ENCODE measurements at regions not wholly inside any gene's neighbourhood (a gene's known extent, or its start where the extent isn't known, plus 50 kb on each side); places are given as distances from the start of the nearest gene placed in this dataset.

- intact Hi-C loops (cut with DNase I; ENCODE audit: low total_unique reads): no loop called here
- H3K4me3 ChIP-seq: no peak overlapping the region
- TF ChIP-seq CTCF (IDR thresholded peaks at IDR 0.05) (no peak), POLR2A (IDR thresholded peaks at IDR 0.05) (no peak)
- H3K36me3 ChIP-seq: no peaks in the 10 kb centered on the region
- no peak overlapping the region for H3K27ac ChIP-seq
- H3K9me3 ChIP-seq: no peaks in the 10 kb centered on the region
- DNase-seq: no peak
- H3K27me3 ChIP-seq: no peaks in the 10 kb centered on the region
- no peaks in the 10 kb centered on the region for H3K4me1 ChIP-seq
These were observed 263.2 kb downstream of the TECRL start for GRCh38 chr4:64146030-64146429.

GRCh38 chr4:64144994-64145393 lies 264.3 kb downstream of the TECRL start:
- no peaks in the 10 kb centered on the region for H3K9me3 ChIP-seq
- intact Hi-C loops (cut with DNase I; ENCODE audit: low total_unique reads): no loop called here
- peak in 1 of 2 donors; percentile 33 for DNase-seq
- H3K27ac ChIP-seq: no peak overlapping the region
- no peak overlapping the region for H3K4me3 ChIP-seq
- H3K27me3 ChIP-seq: no peaks in the 10 kb centered on the region
- no peaks in the 10 kb centered on the region for H3K4me1 ChIP-seq
- TF ChIP-seq POLR2A (IDR thresholded peaks at IDR 0.05) (no peak), CTCF (IDR thresholded peaks at IDR 0.05) (no peak)
- H3K36me3 ChIP-seq: no peaks in the 10 kb centered on the region

- TF ChIP-seq POLR2A (IDR thresholded peaks at IDR 0.05) (no peak), CTCF (IDR thresholded peaks at IDR 0.05) (no peak)
- H3K36me3 ChIP-seq: no peaks in the 10 kb centered on the region
- H3K9me3 ChIP-seq: no peaks in the 10 kb centered on the region
- no peaks in the 10 kb centered on the region for H3K27me3 ChIP-seq
- H3K4me1 ChIP-seq: no peaks in the 10 kb centered on the region
- H3K4me3 ChIP-seq: no peak overlapping the region
- no peak for DNase-seq
- intact Hi-C loops (cut with DNase I; ENCODE audit: low total_unique reads): no loop called here
- no peak overlapping the region for H3K27ac ChIP-seq
These were observed 278.3 kb downstream of the TECRL start for GRCh38 chr4:64130907-64131306.

- intact Hi-C loops (cut with DNase I; ENCODE audit: low total_unique reads): no loop called here
- Histone ChIP-seq H3K27ac (no peak overlapping the region), H3K27me3 (no peaks in the 10 kb centered on the region), H3K4me1 (no peaks in the 10 kb centered on the region), H3K9me3 (no peaks in the 10 kb centered on the region), H3K4me3 (no peak overlapping the region), H3K36me3 (no peaks in the 10 kb centered on the region)
- no peak for TF ChIP-seq CTCF (IDR thresholded peaks at IDR 0.05)
- no peak for TF ChIP-seq POLR2A (IDR thresholded peaks at IDR 0.05)
- no peak for DNase-seq
These were observed 283.9 kb downstream of the TECRL start for GRCh38 chr4:64125354-64125753.

- no peak for DNase-seq
- intact Hi-C loops (cut with DNase I; ENCODE audit: low total_unique reads): no loop called here
- no peaks in the 10 kb centered on the region for H3K9me3 ChIP-seq
- no peaks in the 10 kb centered on the region for H3K27me3 ChIP-seq
- no peak for TF ChIP-seq CTCF (IDR thresholded peaks at IDR 0.05)
- TF ChIP-seq POLR2A (IDR thresholded peaks at IDR 0.05): no peak
- H3K36me3 ChIP-seq: no peaks in the 10 kb centered on the region
- H3K4me1 ChIP-seq: no peaks in the 10 kb centered on the region
- no peak overlapping the region for H3K4me3 ChIP-seq
- H3K27ac ChIP-seq: no peak overlapping the region
These were observed 287.4 kb downstream of the TECRL start for GRCh38 chr4:64121803-64122202.

Data from uterus (tissue), 3 donors.